HL-60 (cell line): ENCODE measurements at regions not wholly inside any gene's neighbourhood (a gene's known extent, or its start where the extent isn't known, plus 50 kb on each side); places are given as distances from the start of the nearest gene placed in this dataset.

Experiments used
- DNase-seq, 2 experiments: peaks; one replicate each; pipeline ENCODE4 v3.0.0-alpha.2; 2010 to 2020; ENCODE audit warnings: low read depth in 1 of 2, low spot score in 1 of 2
- H3K27ac ChIP-seq: fragments of 250-450 bp; sonication (Bioruptor Pico); replicated peaks from 2 replicates; pipeline ENCODE4 v1.5.1; 2020; ENCODE audit warnings: mild to moderate bottlenecking, moderate library complexity
- H3K27me3 ChIP-seq: fragments of 250-450 bp; sonication (Bioruptor Pico); 2 replicates; pipeline ENCODE4 v1.5.1; 2021; ENCODE audit warnings: mild to moderate bottlenecking, moderate library complexity; ENCODE audit not compliant: insufficient read depth, poor library complexity, severe bottlenecking
- H3K4me3 ChIP-seq: replicated peaks from 2 replicates; pipeline ENCODE4 v1.5.1; 2011; ENCODE audit warnings: mild to moderate bottlenecking, control low read depth, low read length; ENCODE audit not compliant: insufficient read depth
- CTCF ChIP-seq: IDR thresholded peaks from one replicate; pipeline ENCODE4 v1.5.1; 2011; ENCODE audit warnings: low read length, control low read depth, inconsistent platforms; ENCODE audit not compliant: insufficient read depth
- GABPA ChIP-seq: IDR thresholded peaks from 2 replicates; pipeline ENCODE4 v1.6.1; 2012; ENCODE audit warnings: low read depth
- POLR2AphosphoS5 ChIP-seq: IDR thresholded peaks from 2 replicates; pipeline ENCODE4 v1.6.1; 2012; ENCODE audit warnings: low read depth
- REST ChIP-seq: IDR thresholded peaks from 2 replicates; pipeline ENCODE4 v1.6.1; 2012; ENCODE audit warnings: low read depth; ENCODE audit not compliant: insufficient replicate concordance
- SPI1 ChIP-seq: IDR thresholded peaks from 2 replicates; pipeline ENCODE4 v1.6.1; 2012; ENCODE audit warnings: low read depth, mild to moderate bottlenecking, borderline replicate concordance

- no peak overlapping the region for H3K4me3 ChIP-seq
- no peak for TF ChIP-seq CTCF
- no peak for TF ChIP-seq REST
- TF ChIP-seq POLR2AphosphoS5 = no peak
- no peak for TF ChIP-seq SPI1
- TF ChIP-seq GABPA = no peak
- H3K27me3 ChIP-seq = no peaks in the 10 kb centered on the region
- no peak overlapping the region for H3K27ac ChIP-seq
- DNase-seq = no peak
Observed at GRCh38 chr13:47306991-47307390, 410.1 kb upstream of the HTR2A start.

- TF ChIP-seq CTCF (no peak), GABPA (no peak)
- Histone ChIP-seq H3K4me3 (no peak overlapping the region), H3K27ac (no peak overlapping the region), H3K27me3 (no peaks in the 10 kb centered on the region)
- no peak for DNase-seq
Observed at GRCh38 chr13:47303626-47304025, 406.8 kb upstream of the HTR2A start.

GRCh38 chr13:47299304-47299703 is 402.5 kb upstream of the HTR2A start:
- H3K27me3 ChIP-seq = no peaks in the 10 kb centered on the region
- no peak overlapping the region for H3K4me3 ChIP-seq
- H3K27ac ChIP-seq = no peak overlapping the region
- no peak for DNase-seq
- TF ChIP-seq POLR2AphosphoS5 = no peak
- no peak for TF ChIP-seq CTCF
- TF ChIP-seq GABPA = no peak
- no peak for TF ChIP-seq REST
- TF ChIP-seq SPI1 = no peak

GRCh38 chr13:47298506-47298905 is 401.7 kb upstream of the HTR2A start:
- H3K27me3 ChIP-seq = no peaks in the 10 kb centered on the region
- no peak for DNase-seq
- no peak overlapping the region for H3K4me3 ChIP-seq
- TF ChIP-seq POLR2AphosphoS5 = no peak
- TF ChIP-seq SPI1 = no peak
- no peak for TF ChIP-seq REST
- TF ChIP-seq GABPA = no peak
- TF ChIP-seq CTCF = no peak
- H3K27ac ChIP-seq = no peak overlapping the region
